ENCODE measurements at regions not wholly inside any gene's neighbourhood (a gene's known extent, or its start where the extent isn't known, plus 50 kb on each side); places are given as distances from the start of the nearest gene placed in this dataset.

GRCh38 chr11:110903830-110904229 is 191.6 kb upstream of the ARHGAP20 start:
- H3K4me1 Mint-ChIP-seq (ENCODE audit: low read depth): peaks cover 19% of the 10 kb centered on the region
- no peak for DNase-seq (ENCODE audit: low spot score)
- peaks cover 7% of the 10 kb centered on the region for H3K9me3 Mint-ChIP-seq
- no peaks in the 10 kb centered on the region for H3K36me3 Mint-ChIP-seq (ENCODE audit: low read depth)
- no peak overlapping the region for H3K27ac Mint-ChIP-seq
- intact Hi-C loops (cut with micrococcal nuclease): no loop called here
- no peaks in the 10 kb centered on the region for H3K27me3 Mint-ChIP-seq (ENCODE audit: insufficient read depth)
- no peak overlapping the region for H3K4me3 Mint-ChIP-seq

- H3K36me3 Mint-ChIP-seq (ENCODE audit: low read depth): no peaks in the 10 kb centered on the region
- H3K27me3 Mint-ChIP-seq (ENCODE audit: insufficient read depth): no peaks in the 10 kb centered on the region
- peaks cover 14% of the 10 kb centered on the region for H3K4me1 Mint-ChIP-seq (ENCODE audit: low read depth)
- DNase-seq (ENCODE audit: low spot score): no peak
- intact Hi-C loops (cut with micrococcal nuclease): no loop called here
- no peak overlapping the region for H3K27ac Mint-ChIP-seq
- H3K9me3 Mint-ChIP-seq: peaks cover 7% of the 10 kb centered on the region
- H3K4me3 Mint-ChIP-seq: no peak overlapping the region
These were observed 191.1 kb upstream of the ARHGAP20 start for GRCh38 chr11:110903378-110903777.

DNA sequence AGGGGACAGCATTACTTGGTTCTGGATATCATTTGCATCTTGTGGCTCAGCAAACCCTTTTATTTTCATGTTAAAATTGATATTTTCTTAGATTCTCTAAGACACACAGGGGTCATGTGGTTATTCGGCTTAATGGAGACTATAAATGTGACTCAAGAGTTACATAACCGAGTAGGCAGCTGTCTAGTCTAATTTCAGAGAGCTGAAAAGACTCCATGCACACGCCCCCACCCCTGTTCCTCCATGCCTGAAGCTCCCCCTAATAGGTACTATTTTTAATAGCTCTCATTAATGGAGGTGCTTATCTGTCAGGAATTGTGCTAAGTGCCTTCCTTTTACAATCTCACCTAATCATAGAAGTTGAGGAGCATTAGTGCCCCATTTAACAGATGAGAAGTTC is 189.2 kb upstream of the ARHGAP20 start:
- Mint-ChIP-seq H3K27ac (no peak overlapping the region), H3K36me3 (ENCODE audit: low read depth) (no peaks in the 10 kb centered on the region), H3K27me3 (ENCODE audit: insufficient read depth) (no peaks in the 10 kb centered on the region), H3K9me3 (peaks cover 3% of the 10 kb centered on the region), H3K4me1 (ENCODE audit: low read depth) (no peaks in the 10 kb centered on the region), H3K4me3 (no peak overlapping the region)
- DNase-seq (ENCODE audit: low spot score): no peak
- intact Hi-C loops (cut with micrococcal nuclease): no loop called here

DNA sequence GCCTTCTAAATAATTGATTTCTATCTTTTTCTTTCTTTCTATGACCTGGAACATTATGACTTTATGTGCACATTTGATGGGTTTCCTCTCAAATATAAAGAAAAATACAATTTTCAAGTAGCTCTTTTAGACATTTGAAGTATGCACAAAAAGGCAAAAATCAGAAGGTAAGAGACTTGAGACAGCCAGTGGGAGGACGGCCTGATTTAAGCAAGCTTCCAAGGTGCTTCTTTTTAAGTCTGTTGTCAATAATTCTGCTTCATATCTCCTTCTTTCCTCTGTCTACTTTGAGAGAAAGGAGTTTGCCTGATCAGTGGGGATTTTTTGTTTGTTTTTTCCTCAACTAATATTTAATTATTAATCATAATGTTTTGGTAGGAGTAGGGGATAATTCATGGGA is 188.2 kb upstream of the ARHGAP20 start:
- Mint-ChIP-seq H3K4me3 (no peak overlapping the region), H3K36me3 (ENCODE audit: low read depth) (no peaks in the 10 kb centered on the region), H3K27ac (no peak overlapping the region), H3K4me1 (ENCODE audit: low read depth) (no peaks in the 10 kb centered on the region), H3K27me3 (ENCODE audit: insufficient read depth) (no peaks in the 10 kb centered on the region), H3K9me3 (no peaks in the 10 kb centered on the region)
- no peak for DNase-seq (ENCODE audit: low spot score)
- intact Hi-C loops (cut with micrococcal nuclease): no loop called here

GRCh38 chr11:110897035-110897434 is 184.8 kb upstream of the ARHGAP20 start:
- Mint-ChIP-seq H3K4me1 (ENCODE audit: low read depth) (no peaks in the 10 kb centered on the region), H3K27me3 (ENCODE audit: insufficient read depth) (no peaks in the 10 kb centered on the region), H3K27ac (no peak overlapping the region), H3K4me3 (no peak overlapping the region), H3K36me3 (ENCODE audit: low read depth) (no peaks in the 10 kb centered on the region), H3K9me3 (no peaks in the 10 kb centered on the region)
- no peak for DNase-seq (ENCODE audit: low spot score)
- intact Hi-C loops (cut with micrococcal nuclease): no loop called here

GRCh38 chr11:110896358-110896757 is 184.1 kb upstream of the ARHGAP20 start:
- Mint-ChIP-seq H3K4me3 (no peak overlapping the region), H3K36me3 (ENCODE audit: low read depth) (no peaks in the 10 kb centered on the region), H3K4me1 (ENCODE audit: low read depth) (no peaks in the 10 kb centered on the region), H3K27me3 (ENCODE audit: insufficient read depth) (no peaks in the 10 kb centered on the region), H3K27ac (no peak overlapping the region), H3K9me3 (no peaks in the 10 kb centered on the region)
- no peak for DNase-seq (ENCODE audit: low spot score)
- intact Hi-C loops (cut with micrococcal nuclease): no loop called here

- H3K27me3 Mint-ChIP-seq (ENCODE audit: insufficient read depth): peaks cover 2% of the 10 kb centered on the region
- H3K4me3 Mint-ChIP-seq: no peak overlapping the region
- no peak for DNase-seq (ENCODE audit: low spot score)
- H3K4me1 Mint-ChIP-seq (ENCODE audit: low read depth): no peaks in the 10 kb centered on the region
- H3K27ac Mint-ChIP-seq: no peak overlapping the region
- intact Hi-C loops (cut with micrococcal nuclease): no loop called here
- H3K36me3 Mint-ChIP-seq (ENCODE audit: low read depth): no peaks in the 10 kb centered on the region
- H3K9me3 Mint-ChIP-seq: no peaks in the 10 kb centered on the region
These were observed 182.0 kb upstream of the ARHGAP20 start for GRCh38 chr11:110894224-110894623.

DNA sequence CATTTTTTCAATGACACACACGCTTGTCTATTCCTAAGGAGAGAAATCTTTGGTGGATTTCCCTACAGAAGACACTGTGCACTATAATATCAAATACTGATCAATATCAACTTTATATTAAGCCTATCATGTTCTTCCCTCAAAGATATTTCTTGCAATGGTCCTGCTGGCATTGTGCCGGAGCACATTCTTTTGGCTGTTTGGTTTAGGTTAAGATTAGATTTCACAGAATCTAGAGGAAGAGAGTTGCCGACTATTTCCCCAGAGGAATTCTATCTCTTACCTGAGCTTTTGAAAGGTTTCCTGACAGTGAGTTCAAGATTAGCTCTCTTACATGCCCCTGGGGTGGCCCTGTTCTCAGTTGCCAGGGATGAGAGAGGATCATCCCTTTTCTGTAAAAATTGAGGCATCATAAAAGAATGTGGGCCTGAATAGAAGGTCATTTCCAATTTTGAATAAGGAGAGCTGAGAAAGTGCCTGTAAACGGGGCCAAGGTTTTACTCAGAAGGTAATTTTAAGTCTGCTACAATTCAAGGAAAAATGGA is 180.6 kb upstream of the ARHGAP20 start:
- Mint-ChIP-seq H3K4me3 (no peak overlapping the region), H3K27me3 (ENCODE audit: insufficient read depth) (peaks cover 3% of the 10 kb centered on the region), H3K4me1 (ENCODE audit: low read depth) (no peaks in the 10 kb centered on the region), H3K9me3 (no peaks in the 10 kb centered on the region), H3K27ac (no peak overlapping the region), H3K36me3 (ENCODE audit: low read depth) (no peaks in the 10 kb centered on the region)
- no peak for DNase-seq (ENCODE audit: low spot score)
- intact Hi-C loops (cut with micrococcal nuclease): no loop called here

- intact Hi-C loops (cut with micrococcal nuclease): no loop called here
- no peak overlapping the region for H3K4me3 Mint-ChIP-seq
- H3K27ac Mint-ChIP-seq: no peak overlapping the region
- H3K27me3 Mint-ChIP-seq (ENCODE audit: insufficient read depth): peaks cover 3% of the 10 kb centered on the region
- DNase-seq (ENCODE audit: low spot score): no peak
- H3K4me1 Mint-ChIP-seq (ENCODE audit: low read depth): no peaks in the 10 kb centered on the region
- no peaks in the 10 kb centered on the region for H3K9me3 Mint-ChIP-seq
- no peaks in the 10 kb centered on the region for H3K36me3 Mint-ChIP-seq (ENCODE audit: low read depth)
These were observed 179.2 kb upstream of the ARHGAP20 start for GRCh38 chr11:110891411-110891810.

DNA sequence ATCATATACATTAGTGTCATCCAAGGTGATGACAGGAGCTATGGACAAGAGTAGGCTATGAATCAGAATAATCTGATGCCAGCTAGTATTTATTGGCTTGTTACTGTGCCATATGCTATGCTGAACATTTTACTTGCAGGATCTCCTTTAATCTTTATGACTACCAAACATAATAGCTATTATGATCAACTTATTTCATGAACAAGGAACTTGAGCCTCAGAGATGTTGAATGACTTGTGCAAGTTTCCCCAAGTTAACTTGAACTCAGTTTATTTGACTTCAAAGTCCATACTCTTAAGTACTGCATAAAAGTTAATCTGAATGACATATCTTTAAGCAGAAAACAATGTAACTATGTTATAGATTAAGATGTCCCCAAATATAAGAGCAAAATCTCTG is 178.8 kb upstream of the ARHGAP20 start:
- Mint-ChIP-seq H3K27ac (no peak overlapping the region), H3K36me3 (ENCODE audit: low read depth) (no peaks in the 10 kb centered on the region), H3K9me3 (no peaks in the 10 kb centered on the region), H3K4me3 (no peak overlapping the region), H3K27me3 (ENCODE audit: insufficient read depth) (peaks cover 3% of the 10 kb centered on the region), H3K4me1 (ENCODE audit: low read depth) (no peaks in the 10 kb centered on the region)
- no peak for DNase-seq (ENCODE audit: low spot score)
- intact Hi-C loops (cut with micrococcal nuclease): no loop called here

GRCh38 chr11:110886288-110886970 is 174.2 kb upstream of the ARHGAP20 start:
- intact Hi-C loops (cut with micrococcal nuclease): no loop called here
- no peak for DNase-seq (ENCODE audit: low spot score)
- H3K4me1 Mint-ChIP-seq (ENCODE audit: low read depth): no peaks in the 10 kb centered on the region
- H3K36me3 Mint-ChIP-seq (ENCODE audit: low read depth): no peaks in the 10 kb centered on the region
- H3K27ac Mint-ChIP-seq: no peak overlapping the region
- H3K4me3 Mint-ChIP-seq: no peak overlapping the region
- H3K9me3 Mint-ChIP-seq: no peaks in the 10 kb centered on the region
- H3K27me3 Mint-ChIP-seq (ENCODE audit: insufficient read depth): peaks cover 3% of the 10 kb centered on the region

DNA sequence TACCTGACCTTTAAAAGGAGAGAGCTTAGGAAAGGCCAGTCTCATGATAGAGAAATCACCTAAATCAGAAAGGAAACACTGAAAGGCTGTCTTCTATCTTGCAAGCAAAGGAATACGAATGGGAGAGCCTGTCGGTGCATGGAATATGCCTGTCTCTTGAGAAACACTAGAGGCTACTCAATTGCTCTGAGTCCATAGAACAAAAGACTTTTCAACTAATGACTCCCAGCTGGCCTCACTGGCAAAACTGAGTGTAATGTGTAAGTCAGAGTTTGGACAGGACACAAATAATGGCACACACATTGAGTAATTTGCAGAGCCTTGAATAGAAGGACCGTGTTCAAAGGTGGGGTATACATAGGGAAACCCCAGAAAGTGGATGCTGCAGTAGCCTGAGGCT is 171.0 kb upstream of the ARHGAP20 start:
- no peak overlapping the region for H3K27ac Mint-ChIP-seq

GRCh38 chr11:110878513-110878912 is 166.3 kb upstream of the ARHGAP20 start:
- Mint-ChIP-seq H3K9me3 (no peaks in the 10 kb centered on the region), H3K4me1 (ENCODE audit: low read depth) (no peaks in the 10 kb centered on the region), H3K27ac (no peak overlapping the region), H3K36me3 (ENCODE audit: low read depth) (no peaks in the 10 kb centered on the region), H3K4me3 (no peak overlapping the region), H3K27me3 (ENCODE audit: insufficient read depth) (no peaks in the 10 kb centered on the region)
- intact Hi-C loops (cut with micrococcal nuclease): no loop called here
- no peak for DNase-seq (ENCODE audit: low spot score)

More for the DNA sequence above, 171.0 kb upstream of the ARHGAP20 start:
- no peak for DNase-seq (ENCODE audit: low spot score)
- intact Hi-C loops (cut with micrococcal nuclease): no loop called here
- Mint-ChIP-seq H3K4me3 (no peak overlapping the region), H3K9me3 (no peaks in the 10 kb centered on the region), H3K36me3 (ENCODE audit: low read depth) (no peaks in the 10 kb centered on the region), H3K27me3 (ENCODE audit: insufficient read depth) (no peaks in the 10 kb centered on the region), H3K4me1 (ENCODE audit: low read depth) (no peaks in the 10 kb centered on the region)

All from activated T-helper 1 cell treated with anti-CD3 and anti-CD28 coated beads, Interleukin-12 subunit alpha, Interleukin-12 subunit beta, Interleukin-2, Interleukin-4 antibody, amounts not matched to agents 30 ng/mL and 10 ng/mL and 1 ng/mL, durations not matched to agents 14 hours and 24 hours and 36 hours (primary cell).